Keratinocyte (primary cell): ENCODE measurements at regions not wholly inside any gene's neighbourhood (a gene's known extent, or its start where the extent isn't known, plus 50 kb on each side); places are given as distances from the start of the nearest gene placed in this dataset.
A peak's percentile ranks its signal among the peaks of the same experiment; 100 is the strongest.

Source experiments
- DNase-seq: peaks from one replicate; pipeline ENCODE4 v3.0.0-alpha.2; 2011; ENCODE audit warnings: low read depth, missing footprints, low spot score
- FAIRE-seq: peaks from 2 replicates; lab custom pipeline; 2011; peaks lifted over from hg19 to GRCh38; lab: Jason Lieb, UNC
- H2AFZ ChIP-seq: 2 replicates; pipeline ENCODE4 v1.6.0; 2012; ENCODE audit warnings: low read length, control low read depth, inconsistent platforms; ENCODE audit not compliant: control insufficient read depth
- H3K27ac ChIP-seq: 2 replicates; pipeline ENCODE4 v1.5.1; 2011; ENCODE audit warnings: low read length; ENCODE audit not compliant: control insufficient read depth, insufficient read depth
- H3K27me3 ChIP-seq: 3 replicates; pipeline ENCODE4 v1.6.0; 2011; ENCODE audit warnings: low read length; ENCODE audit not compliant: control insufficient read depth, insufficient read depth; ENCODE audit errors: extremely low read depth
- H3K36me3 ChIP-seq, 2 experiments: 2 replicates in 1 of 2; 3 replicates in 1 of 2; pipeline ENCODE4 v1.5.1; 2011; ENCODE audit warnings: low read length in 2 of 2, mild to moderate bottlenecking in 1 of 2; ENCODE audit not compliant: control insufficient read depth in 2 of 2, insufficient read depth in 2 of 2; ENCODE audit errors: extremely low read depth in 1 of 2
- H3K4me1 ChIP-seq: 3 replicates; pipeline ENCODE4 v1.5.1; 2011; ENCODE audit warnings: low read length; ENCODE audit not compliant: control insufficient read depth, insufficient read depth; ENCODE audit errors: extremely low read depth
- H3K4me2 ChIP-seq: 3 replicates; pipeline ENCODE4 v1.6.0; 2011; ENCODE audit warnings: low read depth, low read length; ENCODE audit not compliant: control insufficient read depth, insufficient read depth; ENCODE audit errors: extremely low read depth
- H3K4me3 ChIP-seq, 3 experiments: fragments of 200-600 bp in 1 of 3; sonication (generic) in 1 of 3; 2 replicates in 2 of 3; 3 replicates in 1 of 3; pipeline ENCODE4 v1.5.1; 2011 to 2016; ENCODE audit warnings: low read length in 3 of 3, mild to moderate bottlenecking in 3 of 3, control low read depth in 2 of 3, inconsistent platforms in 1 of 3, low read depth in 1 of 3, mixed read lengths in 1 of 3, mixed run types in 1 of 3, moderate library complexity in 1 of 3; ENCODE audit not compliant: control insufficient read depth in 2 of 3, insufficient read depth in 2 of 3; ENCODE audit errors: extremely low read depth in 1 of 3
- H3K79me2 ChIP-seq: 2 replicates; pipeline ENCODE4 v1.6.0; 2012; ENCODE audit warnings: low read length; ENCODE audit not compliant: control insufficient read depth, insufficient read depth
- H3K9ac ChIP-seq: 3 replicates; pipeline ENCODE4 v1.6.0; 2011; ENCODE audit warnings: low read length; ENCODE audit not compliant: control insufficient read depth, insufficient read depth; ENCODE audit errors: extremely low read depth
- H3K9me1 ChIP-seq: 3 replicates; pipeline ENCODE4 v1.6.0; 2011; ENCODE audit warnings: low read length; ENCODE audit not compliant: control insufficient read depth, insufficient read depth; ENCODE audit errors: extremely low read depth
- H3K9me3 ChIP-seq: 2 replicates; pipeline ENCODE4 v1.5.1; 2012; ENCODE audit warnings: low read depth, low read length; ENCODE audit not compliant: control insufficient read depth
- H4K20me1 ChIP-seq: 3 replicates; pipeline ENCODE4 v1.6.0; 2011; ENCODE audit warnings: low read length; ENCODE audit not compliant: control insufficient read depth, insufficient read depth; ENCODE audit errors: extremely low read depth
- CTCF ChIP-seq, 3 experiments: IDR thresholded peaks in 1 of 3; conservative IDR thresholded peaks in 1 of 3; optimal IDR thresholded peaks in 1 of 3; 2 replicates in 2 of 3; 3 replicates in 1 of 3; pipeline versions ENCODE3 to v1.5.1; 2011; ENCODE audit warnings: low read length in 3 of 3, mild to moderate bottlenecking in 3 of 3, moderate library complexity in 2 of 3, control low read depth in 1 of 3, inconsistent platforms in 1 of 3; ENCODE audit not compliant: insufficient read depth in 2 of 3; ENCODE audit errors: extremely low read depth in 1 of 3
- EZH2 ChIP-seq: IDR thresholded peaks from one replicate; pipeline ENCODE4 v1.6.1; 2012; ENCODE audit warnings: inconsistent platforms, mild to moderate bottlenecking, low read length, moderate library complexity
- dilution Hi-C: fragments of 300-500 bp; cut with MboI; formaldehyde crosslinking; loops from one replicate; pipeline ENCODE4 v1.7.0; 2020; ENCODE audit warnings: low sequenced_read_pairs; ENCODE audit not compliant: extremely low pct_ligation_motif_present

DNA sequence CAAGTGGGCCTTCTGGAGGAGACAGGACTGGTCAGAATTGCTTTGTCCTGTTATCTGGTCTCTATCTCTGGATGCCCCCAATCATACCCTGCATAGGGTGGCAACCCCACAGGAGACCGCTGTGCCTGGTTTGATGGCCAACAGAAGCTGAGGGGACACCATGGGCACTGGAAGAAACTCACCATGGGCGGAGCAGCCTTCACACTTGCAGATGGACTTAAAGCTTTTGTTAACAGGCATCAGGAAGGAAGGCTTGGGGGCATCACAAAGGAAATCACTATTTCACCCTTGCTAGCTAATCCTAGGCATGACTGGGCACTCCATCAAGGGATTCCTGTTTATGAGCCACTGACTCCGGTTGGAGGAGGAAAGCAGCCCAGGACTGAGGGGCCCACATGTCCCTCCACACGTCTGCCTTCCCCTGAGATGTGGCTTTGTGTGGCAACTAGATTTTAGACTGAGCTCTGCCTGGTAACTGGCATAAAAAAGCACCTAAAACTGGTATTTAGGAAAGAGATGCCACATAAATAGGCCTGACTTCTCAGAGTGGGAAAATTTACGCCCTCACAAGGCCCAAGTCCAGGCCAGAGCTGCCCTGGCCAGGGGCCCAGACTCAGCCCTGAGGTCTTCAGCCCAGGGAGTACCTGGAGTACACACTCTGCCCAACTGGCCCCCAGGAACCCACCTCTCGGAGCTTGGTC lies 57.0 kb upstream of the LYVE1 start:
- Histone ChIP-seq H3K4me1 (peaks cover 10% of the 10 kb centered on the region), H3K36me3 (no peaks in the 10 kb centered on the region), H3K9me3 (no peaks in the 10 kb centered on the region), H3K4me3 (no peak overlapping the region), H3K27ac (no peak overlapping the region), H2AFZ (no peak overlapping the region), H3K27me3 (peaks cover 4% of the 10 kb centered on the region), H3K4me2 (no peak overlapping the region), H3K9ac (no peak overlapping the region), H3K9me1 (no peaks in the 10 kb centered on the region), H3K79me2 (no peaks in the 10 kb centered on the region), H4K20me1 (no peaks in the 10 kb centered on the region)
- no peak for TF ChIP-seq EZH2
- no peak for TF ChIP-seq CTCF (optimal IDR thresholded peaks at IDR 0.05 in 1 of 3, IDR thresholded peaks at IDR 0.05 in 1 of 3, conservative IDR thresholded peaks at IDR 0.05 in 1 of 3; ENCODE audit: extremely low read depth in 1 of 3, insufficient read depth in 2 of 3, low read length in 3 of 3)
- dilution Hi-C loops, result no loop called here
- FAIRE-seq (no peak), DNase-seq (no peak)

DNA sequence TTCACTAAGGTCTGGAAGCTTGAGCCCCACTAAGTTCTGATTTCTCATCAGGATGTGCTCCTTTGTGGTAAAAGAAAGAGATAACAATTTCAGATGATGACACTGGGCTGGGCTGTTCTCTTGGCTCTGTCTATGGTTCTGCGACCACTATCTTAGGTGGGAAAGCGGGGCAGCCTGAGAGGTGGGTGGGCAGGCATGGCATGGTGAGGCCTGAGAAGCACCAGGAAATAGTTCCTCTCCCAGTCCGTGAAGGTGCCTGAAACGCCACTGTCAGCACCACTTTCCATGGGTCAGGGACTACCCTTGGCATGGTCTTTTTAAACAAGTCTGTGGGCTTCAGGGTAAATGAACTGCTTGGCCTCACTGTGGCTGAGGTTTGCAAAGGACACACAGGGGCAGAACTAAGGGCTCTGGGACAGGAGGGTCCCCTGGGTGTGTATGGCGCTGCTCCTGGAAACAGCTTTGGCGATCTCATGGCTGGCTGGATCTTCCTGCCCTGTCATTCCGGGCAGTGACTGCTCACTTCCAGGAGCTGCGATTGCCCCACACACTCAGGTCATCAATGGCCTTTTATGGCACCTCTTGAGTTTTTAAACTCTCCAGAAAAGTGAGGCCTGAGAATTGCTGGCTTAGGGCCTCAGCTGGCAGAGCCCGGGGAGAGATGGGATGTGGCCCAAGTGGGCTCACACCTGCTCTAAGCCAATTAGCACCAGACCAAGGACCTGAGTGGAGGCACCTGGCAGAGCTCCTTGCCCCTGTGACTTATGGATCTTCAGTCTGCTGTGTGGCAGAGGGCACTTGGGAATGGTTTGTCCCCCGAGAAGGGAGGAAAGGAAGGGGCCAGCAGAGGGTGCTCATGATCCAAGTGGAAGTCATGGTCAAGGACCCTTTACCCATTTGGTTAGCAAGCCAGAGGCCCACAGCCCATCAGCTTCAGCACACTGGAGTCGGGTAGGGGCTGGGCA lies 55.6 kb upstream of the LYVE1 start:
- H3K9me1 ChIP-seq, result no peaks in the 10 kb centered on the region
- no peak overlapping the region for H3K27ac ChIP-seq
- H2AFZ ChIP-seq, result peak overlapping the region; percentile 66
- dilution Hi-C loops, result no loop called here
- no peaks in the 10 kb centered on the region for H3K27me3 ChIP-seq
- no peaks in the 10 kb centered on the region for H4K20me1 ChIP-seq
- H3K9me3 ChIP-seq, result no peaks in the 10 kb centered on the region
- no peak overlapping the region for H3K9ac ChIP-seq
- peak overlapping the region; percentile 10 for H3K4me2 ChIP-seq
- peaks cover 10% of the 10 kb centered on the region for H3K4me1 ChIP-seq
- DNase-seq (no peak), FAIRE-seq (no peak)
- no peaks in the 10 kb centered on the region for H3K36me3 ChIP-seq
- no peaks in the 10 kb centered on the region for H3K79me2 ChIP-seq
- TF ChIP-seq EZH2, result no peak
- peak; percentile 31 to 67 (median 43) for TF ChIP-seq CTCF (optimal IDR thresholded peaks at IDR 0.05 in 1 of 3, IDR thresholded peaks at IDR 0.05 in 1 of 3, conservative IDR thresholded peaks at IDR 0.05 in 1 of 3; ENCODE audit: extremely low read depth in 1 of 3, insufficient read depth in 2 of 3, low read length in 3 of 3)
- H3K4me3 ChIP-seq, result no peak overlapping the region
